Panc1 (cell line): ENCODE measurements at regions not wholly inside any gene's neighbourhood (a gene's known extent, or its start where the extent isn't known, plus 50 kb on each side); places are given as distances from the start of the nearest gene placed in this dataset.

Source experiments
- ATAC-seq: fragments of 200-7000 bp; cut with Tn5 transposase; 2 replicates; pipeline ENCODE4 v1.9.1; 2020; ENCODE audit warnings: mild to moderate bottlenecking, moderate library complexity
- BruUV-seq: library from RNA; stranded (reverse); fragments of 400-500 nt; replicated peaks from 2 replicates; lab custom pipeline; 2021; lab: Mats Ljungman, UMichigan
- CTCF ChIA-PET: fragments of 300-600 bp; sonication (Branson Sonifier 250); formaldehyde crosslinking; loops from one replicate; lab custom pipeline; 2022; ENCODE audit warnings: antibody characterized with exemption; lab: Charles Lee
- POLR2A ChIA-PET: fragments of 300-600 bp; sonication (Branson Sonifier 250); formaldehyde crosslinking; loops from one replicate; lab custom pipeline; 2022; ENCODE audit warnings: antibody characterized with exemption; lab: Charles Lee
- DNase-seq: peaks from one replicate; pipeline ENCODE4 v3.0.0-alpha.2; 2010; ENCODE audit warnings: low read depth, low spot score
- H3K27ac ChIP-seq: 2 replicates; pipeline ENCODE4 v1.5.1; 2011; ENCODE audit warnings: mild to moderate bottlenecking, low read length, inconsistent platforms
- H3K27me3 ChIP-seq: fragments of 200-500 bp; sonication (Bioruptor generic); 2 replicates; pipeline ENCODE4 v1.6.0; 2014; ENCODE audit warnings: low read length, inconsistent platforms; ENCODE audit not compliant: control insufficient read depth, insufficient read depth
- H3K36me3 ChIP-seq: fragments of 200-500 bp; sonication (Bioruptor generic); 2 replicates; pipeline ENCODE4 v1.5.1; 2014; ENCODE audit warnings: inconsistent platforms, mild to moderate bottlenecking, low read length, moderate library complexity; ENCODE audit not compliant: control insufficient read depth, insufficient read depth
- H3K4me1 ChIP-seq: 2 replicates; pipeline ENCODE4 v1.5.1; 2011; ENCODE audit warnings: inconsistent platforms, mild to moderate bottlenecking, low read length, moderate library complexity; ENCODE audit not compliant: control insufficient read depth, insufficient read depth
- H3K4me3 ChIP-seq, 2 experiments: 2 replicates each; pipeline ENCODE4 v1.5.1; 2011 to 2012; ENCODE audit warnings: low read depth in 2 of 2, low read length in 2 of 2, mild to moderate bottlenecking in 2 of 2, inconsistent platforms in 1 of 2, moderate library complexity in 1 of 2
- H3K9me3 ChIP-seq: fragments of 200-500 bp; sonication (Bioruptor generic); 2 replicates; pipeline ENCODE4 v1.5.1; 2014; ENCODE audit warnings: low read depth, mild to moderate bottlenecking, inconsistent platforms, low read length, moderate library complexity; ENCODE audit not compliant: control insufficient read depth, insufficient read depth
- CTCF ChIP-seq: fragments of 450-650 bp; IDR thresholded peaks from 2 replicates; pipeline ENCODE4 v1.5.1; 2017; ENCODE audit warnings: mild to moderate bottlenecking
- POLR2AphosphoS5 ChIP-seq: IDR thresholded peaks from 2 replicates; pipeline ENCODE4 v1.6.1; 2012; ENCODE audit warnings: mild to moderate bottlenecking, low read depth, low read length, moderate library complexity
- REST ChIP-seq, 2 experiments: IDR thresholded peaks; 2 replicates each; pipeline ENCODE4 v1.6.1; 2011 to 2012; ENCODE audit warnings: low read depth in 2 of 2, control low read depth in 1 of 2, low read length in 1 of 2, mild to moderate bottlenecking in 1 of 2, moderate library complexity in 1 of 2; ENCODE audit not compliant: insufficient read depth in 1 of 2
- SIN3A ChIP-seq: IDR thresholded peaks from 2 replicates; pipeline ENCODE4 v1.6.1; 2012; ENCODE audit warnings: low read depth, mild to moderate bottlenecking, low read length, moderate library complexity, borderline replicate concordance; ENCODE audit not compliant: insufficient read depth
- TCF7L2 ChIP-seq: IDR thresholded peaks from 2 replicates; pipeline ENCODE4 v1.6.1; 2011; ENCODE audit warnings: mild to moderate bottlenecking, low read depth, low read length, inconsistent platforms
- in situ Hi-C: cut with HindIII; loops from 2 replicates; pipeline ENCODE4 v1.10.0; 2016; ENCODE audit warnings: low sequenced_read_pairs, low pct_unique_long_range_greater_than_20kb
- intact Hi-C: fragments of 100-400 bp; cut with micrococcal nuclease; formaldehyde crosslinking; loops from one replicate; pipeline ENCODE4 v1.10.0; 2022; ENCODE audit not compliant: unreplicated experiment

DNA sequence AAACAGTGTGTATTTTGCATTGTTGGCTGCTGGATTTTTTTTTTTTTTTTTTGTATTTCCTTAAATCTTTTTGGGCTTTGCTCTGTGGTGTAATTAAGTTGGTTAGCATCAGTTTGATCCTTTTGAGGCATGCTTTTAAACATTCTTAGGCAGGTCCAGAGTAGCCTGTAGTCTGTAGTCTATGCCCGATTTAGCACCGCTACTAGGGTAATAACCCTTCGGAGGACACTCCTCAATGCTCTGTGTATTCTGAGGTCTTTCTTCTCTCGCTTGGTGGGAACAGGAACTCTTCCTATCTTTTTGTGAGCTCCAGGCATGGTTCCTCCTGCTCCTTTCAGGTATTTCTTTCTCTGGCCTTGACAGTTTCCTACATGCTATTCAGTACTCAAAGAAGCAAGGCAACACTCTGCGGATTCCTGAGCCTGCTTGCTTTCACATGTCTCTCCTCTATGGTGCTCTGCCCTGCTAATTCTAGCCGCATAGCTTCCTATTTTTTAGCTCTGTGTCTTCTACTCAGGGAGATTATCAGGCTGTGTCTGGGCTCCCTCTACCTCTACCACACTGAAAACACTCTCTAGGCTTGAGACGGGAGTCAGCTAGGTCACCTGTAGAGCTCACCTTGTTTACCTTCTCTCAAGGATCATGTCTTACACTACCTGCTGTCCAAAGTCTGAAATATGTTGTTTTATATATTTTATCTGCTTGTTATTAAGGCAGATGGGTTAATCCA is 195.1 kb downstream of the NDFIP2 start:
- no peaks in the 10 kb centered on the region for H3K4me1 ChIP-seq
- TF ChIP-seq CTCF = no peak
- TF ChIP-seq REST (IDR thresholded peaks at IDR 0.05; ENCODE audit: insufficient read depth in 1 of 2, low read depth in 2 of 2, low read length in 1 of 2) = no peak
- TF ChIP-seq TCF7L2 = no peak
- TF ChIP-seq POLR2AphosphoS5 = no peak
- no peak for TF ChIP-seq SIN3A
- ChIA-PET CTCF (no interaction called here), POLR2A (no interaction called here)
- no TSS peak for BruUV-seq
- intact Hi-C loops (no loop called here), in situ Hi-C loops (no loop called here)
- no peak overlapping the region for H3K4me3 ChIP-seq
- no peaks in the 10 kb centered on the region for H3K9me3 ChIP-seq
- ATAC-seq = no peak
- no peak for DNase-seq
- no peaks in the 10 kb centered on the region for H3K36me3 ChIP-seq
- no peaks in the 10 kb centered on the region for H3K27me3 ChIP-seq
- no peak overlapping the region for H3K27ac ChIP-seq

GRCh38 chr13:79674765-79675515 is 194.0 kb downstream of the NDFIP2 start:
- no peak for ATAC-seq
- no peak for TF ChIP-seq TCF7L2
- no peak for TF ChIP-seq SIN3A
- TF ChIP-seq POLR2AphosphoS5 = no peak
- no peak for TF ChIP-seq CTCF
- TF ChIP-seq REST (IDR thresholded peaks at IDR 0.05; ENCODE audit: insufficient read depth in 1 of 2, low read depth in 2 of 2, low read length in 1 of 2) = no peak
- POLR2A ChIA-PET = no interaction called here
- no peak overlapping the region for H3K27ac ChIP-seq
- intact Hi-C loops (no loop called here), in situ Hi-C loops (no loop called here)
- H3K9me3 ChIP-seq = no peaks in the 10 kb centered on the region
- no peaks in the 10 kb centered on the region for H3K36me3 ChIP-seq
- no peak for DNase-seq
- no peaks in the 10 kb centered on the region for H3K27me3 ChIP-seq
- no TSS peak for BruUV-seq
- CTCF ChIA-PET = no interaction called here
- H3K4me3 ChIP-seq = no peak overlapping the region
- H3K4me1 ChIP-seq = no peaks in the 10 kb centered on the region
